Non-pigmented ciliary epithelial cell (primary cell): ENCODE measurements at regions not wholly inside any gene's neighbourhood (a gene's known extent, or its start where the extent isn't known, plus 50 kb on each side); places are given as distances from the start of the nearest gene placed in this dataset.

Experiments used
- DNase-seq: peaks from one replicate; pipeline ENCODE4 v3.0.0-alpha.2; 2010; ENCODE audit warnings: low read depth

DNA sequence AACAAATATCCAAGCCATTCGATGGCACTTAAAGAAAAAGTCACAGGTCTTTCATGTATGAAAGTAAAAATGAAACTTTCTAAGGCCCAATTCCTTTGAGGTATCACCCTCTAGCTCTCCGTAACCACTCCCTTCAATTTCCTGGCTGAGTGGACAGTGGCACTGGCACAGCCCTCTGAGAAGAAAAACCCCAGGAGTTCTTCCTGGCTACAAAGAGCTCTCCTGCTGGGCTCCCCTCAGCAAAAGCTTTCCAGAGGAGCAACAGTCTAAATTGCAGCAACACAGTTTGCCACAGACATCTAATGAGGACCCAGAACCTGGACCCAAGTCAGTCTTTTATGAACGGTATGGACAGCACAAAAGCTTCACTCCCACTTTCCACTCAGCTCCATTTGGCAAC lies 71.8 kb downstream of the FUNDC1 start:
- DNase-seq, result no peak

DNA sequence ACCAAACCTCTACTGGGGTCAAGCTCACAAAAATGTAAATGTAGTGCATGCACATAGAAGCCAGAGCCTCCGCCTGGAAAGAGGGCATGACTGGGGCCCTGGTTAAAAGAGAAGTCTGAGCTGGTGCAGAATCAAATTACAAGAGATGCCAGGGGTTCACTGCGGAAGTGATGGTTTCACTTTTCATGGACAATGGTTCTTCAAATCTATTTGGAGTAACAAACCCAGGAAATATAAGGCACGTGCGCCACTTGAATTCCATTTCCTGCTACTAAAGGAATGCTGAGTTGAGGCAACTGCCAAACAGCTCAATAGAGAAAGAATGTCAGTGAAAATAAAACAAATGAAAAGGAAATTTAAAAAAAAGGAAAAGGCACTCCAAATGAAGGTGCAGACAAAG lies 79.8 kb downstream of the FUNDC1 start:
- no peak for DNase-seq

DNA sequence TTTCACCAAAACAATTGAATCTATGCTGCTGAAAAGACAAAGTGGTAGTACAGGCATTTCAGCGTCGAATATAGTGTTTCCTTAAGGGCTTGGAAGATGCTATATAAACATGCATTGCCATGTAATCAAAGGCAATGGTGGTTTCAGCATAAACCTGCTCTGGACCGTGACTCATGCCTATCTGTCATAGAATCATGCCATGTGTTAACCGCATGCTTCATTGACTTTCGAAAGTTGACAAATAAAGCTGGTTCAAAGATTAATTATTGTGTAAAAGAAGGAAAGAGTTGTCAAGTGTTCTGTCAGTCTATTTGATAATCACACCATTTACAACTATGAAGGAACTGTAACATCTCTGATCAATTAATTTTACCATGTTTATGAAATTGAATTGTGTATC lies 83.2 kb downstream of the FUNDC1 start:
- DNase-seq, result no peak

DNA sequence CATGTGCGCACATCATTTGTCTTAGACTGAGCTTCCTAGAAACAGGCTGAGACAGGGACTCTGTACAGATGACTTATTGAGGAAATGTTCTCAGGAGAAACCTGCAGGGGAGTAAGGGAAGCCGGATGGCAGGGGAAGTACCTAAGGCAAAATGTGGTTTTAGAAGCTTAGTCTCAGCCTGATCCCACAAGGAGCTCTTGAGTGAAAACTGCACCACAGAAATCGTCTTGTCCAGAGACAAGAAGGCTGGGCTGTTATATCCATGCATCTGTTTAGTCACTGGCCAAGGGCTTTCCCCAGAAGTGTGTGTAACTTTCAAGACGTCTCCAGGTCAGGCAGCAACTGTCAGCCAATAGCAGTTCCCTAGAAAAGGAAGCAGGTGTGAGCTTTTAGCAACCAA lies 86.0 kb downstream of the FUNDC1 start:
- no peak for DNase-seq

DNA sequence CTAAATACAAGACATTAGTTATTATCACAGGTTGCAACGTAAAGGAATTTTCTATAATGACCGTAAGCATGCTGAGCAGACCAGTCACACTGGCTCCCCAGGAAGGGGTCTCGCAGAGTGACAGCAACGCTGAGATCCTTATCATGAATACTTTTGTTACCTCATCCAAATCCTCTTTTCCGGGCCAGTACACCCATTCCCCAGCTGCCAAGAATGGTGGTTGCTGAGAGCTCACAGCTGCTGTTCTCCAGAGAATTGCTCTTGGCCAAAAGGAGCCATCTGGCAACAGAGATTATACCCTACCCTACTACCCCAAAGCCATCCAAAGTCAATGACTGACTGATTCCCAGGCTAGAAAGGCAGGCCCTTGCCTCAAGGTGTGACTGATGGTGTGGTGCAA lies 91.6 kb downstream of the FUNDC1 start:
- DNase-seq, result no peak

DNA sequence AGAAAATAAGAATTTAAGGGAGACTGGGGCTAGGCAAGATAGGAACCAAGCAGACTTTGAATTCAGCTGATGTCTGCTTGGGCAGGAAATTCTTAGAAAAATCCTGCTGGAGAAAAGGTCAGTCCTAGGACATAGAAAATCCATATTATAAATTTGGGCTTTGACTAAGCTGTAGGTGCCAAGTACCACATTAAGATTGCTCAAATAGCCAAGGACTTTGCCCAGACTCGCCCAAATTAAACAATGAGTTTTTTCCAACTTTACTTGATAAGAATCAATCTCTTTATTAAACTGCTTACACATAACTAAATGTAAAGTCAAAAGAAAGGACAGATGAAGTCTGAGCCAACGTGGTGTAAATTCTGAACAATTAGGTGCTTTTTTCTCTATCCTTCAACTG lies 95.4 kb downstream of the FUNDC1 start:
- DNase-seq, result no peak

DNA sequence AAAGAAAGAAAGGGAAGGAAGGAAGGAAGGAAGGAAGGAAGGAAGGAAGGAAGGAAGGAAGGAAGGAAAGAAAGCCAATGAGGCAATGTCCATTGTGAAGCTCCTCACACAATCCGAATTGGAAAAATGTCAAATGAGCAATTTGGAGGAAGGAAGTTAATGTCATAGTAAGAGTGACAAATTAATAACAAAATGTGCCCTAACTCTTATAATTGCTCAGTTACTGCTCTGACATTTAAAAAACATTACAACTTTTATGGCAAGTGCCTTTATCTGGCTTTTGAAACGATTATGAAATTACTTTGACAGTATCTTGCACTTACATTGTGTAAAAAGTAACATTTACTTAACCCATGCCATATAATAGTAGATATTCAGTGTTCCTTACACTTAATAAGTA lies 96.5 kb upstream of the EFHC2 start:
- DNase-seq, result no peak

DNA sequence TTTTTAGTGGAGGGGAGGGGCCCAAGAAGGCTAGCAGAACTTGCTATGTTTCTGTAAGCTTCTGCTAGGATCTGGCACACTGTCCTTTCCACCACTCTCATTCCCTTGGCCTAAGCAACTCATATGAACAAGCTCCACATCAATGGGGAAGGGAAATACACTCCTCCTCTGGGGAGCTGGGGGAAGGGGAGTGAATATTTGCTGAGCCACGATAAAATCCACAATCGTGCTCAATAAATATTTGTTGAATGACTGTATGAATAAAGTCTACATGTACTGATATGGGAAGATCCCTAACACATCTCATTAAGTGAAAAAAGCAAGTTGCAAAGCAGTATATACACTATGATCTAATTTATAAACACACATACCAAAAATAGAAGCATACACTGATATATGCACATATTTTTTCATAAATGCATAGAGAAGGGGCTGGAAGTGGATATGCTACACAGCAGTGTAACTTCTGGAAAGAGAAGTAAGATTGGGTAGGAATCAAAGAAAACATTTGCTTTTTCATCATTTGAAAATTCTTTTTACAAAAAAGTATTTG lies 95.8 kb upstream of the EFHC2 start:
- DNase-seq, result no peak

DNA sequence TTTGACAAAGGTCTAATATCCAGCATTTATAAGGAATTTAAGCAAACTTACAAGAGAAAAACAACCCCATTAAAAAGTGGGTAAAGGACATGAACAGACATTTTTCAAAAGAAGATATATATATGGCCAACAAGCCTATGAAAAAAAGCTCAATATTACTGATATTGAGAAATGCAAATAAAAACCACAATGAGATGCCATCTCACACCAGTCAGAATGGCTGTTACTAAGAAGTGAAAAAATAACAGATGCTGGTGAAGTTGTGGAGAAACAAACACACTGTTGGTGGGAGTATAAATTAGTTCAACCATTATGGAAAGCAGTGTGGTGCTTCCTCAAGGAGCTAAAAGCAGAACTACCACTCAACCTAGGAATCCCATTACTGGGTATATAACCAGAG lies 91.6 kb upstream of the EFHC2 start:
- no peak for DNase-seq

DNA sequence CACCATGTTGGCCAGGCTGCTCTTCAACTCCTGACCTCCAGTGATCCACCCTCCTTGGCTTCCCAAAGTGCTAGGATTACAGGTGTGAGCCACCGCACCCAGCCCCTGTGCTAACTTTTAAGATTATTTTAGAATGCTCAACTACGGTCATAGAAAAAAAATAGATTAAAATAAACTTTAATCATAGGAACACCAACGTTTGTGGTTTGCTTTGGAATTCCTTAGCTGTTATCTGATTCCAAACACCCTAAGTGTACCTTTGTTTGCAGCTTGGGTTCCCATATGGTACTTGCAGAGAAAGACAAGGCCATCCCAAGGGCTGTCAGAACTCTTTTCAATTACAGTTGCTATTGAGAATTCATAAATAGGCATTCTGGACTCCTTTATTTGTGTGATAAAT lies 90.1 kb upstream of the EFHC2 start:
- no peak for DNase-seq

DNA sequence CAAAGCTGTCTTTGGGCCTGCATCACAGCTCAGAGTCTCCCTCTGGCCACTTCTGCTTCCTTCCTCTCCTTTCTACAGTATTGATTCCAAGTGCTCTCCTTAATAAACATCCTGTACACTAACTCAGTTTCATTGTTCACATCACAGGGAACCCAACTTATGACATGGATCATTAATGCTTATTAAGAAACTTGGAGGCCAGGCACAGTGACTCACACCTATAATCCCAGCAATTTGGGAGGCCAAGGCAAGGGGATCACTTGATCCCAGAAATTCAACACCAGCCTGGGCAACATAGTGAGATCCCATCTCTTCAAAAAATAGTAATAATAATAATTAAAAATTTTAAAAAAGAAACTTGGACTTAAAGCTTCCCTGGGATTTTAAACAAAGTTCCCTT lies 89.2 kb upstream of the EFHC2 start:
- no peak for DNase-seq

DNA sequence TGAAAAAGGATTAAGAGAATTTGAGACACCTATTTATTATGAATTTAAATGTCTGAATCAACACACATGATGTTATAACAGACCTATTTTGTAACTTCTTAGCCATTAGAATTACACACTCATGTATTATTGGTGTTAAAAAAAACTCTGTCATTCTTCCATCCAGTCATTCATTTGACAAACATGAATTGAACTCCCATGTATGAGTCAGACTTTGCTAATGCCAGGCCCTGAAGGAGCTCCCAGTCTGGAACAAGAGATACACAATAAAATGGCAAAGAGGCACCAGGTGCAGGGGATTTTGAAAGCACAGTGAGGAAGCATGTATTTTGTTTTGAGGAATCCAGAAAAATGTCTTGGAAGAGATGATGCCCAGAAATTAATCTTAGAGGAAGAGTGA lies 87.7 kb upstream of the EFHC2 start:
- no peak for DNase-seq

DNA sequence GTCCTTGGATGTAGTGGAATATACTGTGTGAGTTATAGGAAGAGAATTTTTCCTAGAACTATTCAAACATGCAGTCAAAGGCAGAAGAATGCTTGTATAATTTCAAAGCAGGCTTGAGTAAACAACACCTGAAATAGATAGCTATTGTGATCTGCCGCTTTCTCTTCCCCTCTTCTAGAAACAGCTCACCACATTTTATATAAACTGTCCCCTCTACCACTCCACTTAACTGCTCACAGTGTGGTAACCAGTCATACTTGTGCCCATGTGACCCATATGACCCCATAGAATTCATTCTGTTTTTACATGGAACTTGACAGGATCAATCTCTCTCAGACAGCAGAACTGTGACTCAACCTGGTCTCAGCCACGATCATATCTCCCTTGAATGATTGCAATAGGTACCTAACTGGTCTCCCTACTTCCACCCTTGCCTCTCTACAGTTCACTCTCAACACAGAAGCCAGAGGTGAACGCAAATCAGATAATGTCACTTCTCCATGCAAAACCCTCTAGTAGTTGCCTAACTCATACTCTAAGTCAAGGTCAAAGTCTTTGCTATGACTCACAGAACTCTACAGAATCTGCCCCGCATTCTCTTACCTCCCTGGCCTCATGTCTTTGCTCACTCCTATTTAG lies 85.6 kb upstream of the EFHC2 start:
- DNase-seq, result no peak

DNA sequence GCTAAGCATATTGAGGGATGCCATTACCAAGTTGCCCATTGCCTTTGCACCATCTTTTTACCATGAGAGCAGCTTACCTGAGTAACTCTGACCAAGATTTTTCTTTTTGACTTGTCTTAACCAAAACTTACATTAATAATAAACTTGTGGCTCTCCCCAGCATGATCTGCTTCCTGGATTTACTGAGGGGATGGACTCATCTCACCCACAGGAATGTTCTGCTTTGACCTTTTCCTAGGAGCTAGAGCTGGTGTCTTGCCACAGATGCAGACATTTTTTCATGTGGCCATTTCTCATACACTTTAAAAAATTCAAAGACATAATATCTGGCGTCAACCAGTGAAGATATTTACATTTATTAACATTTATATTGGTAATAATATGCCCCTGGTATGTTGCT lies 79.2 kb upstream of the EFHC2 start:
- DNase-seq, result peak; percentile 9

DNA sequence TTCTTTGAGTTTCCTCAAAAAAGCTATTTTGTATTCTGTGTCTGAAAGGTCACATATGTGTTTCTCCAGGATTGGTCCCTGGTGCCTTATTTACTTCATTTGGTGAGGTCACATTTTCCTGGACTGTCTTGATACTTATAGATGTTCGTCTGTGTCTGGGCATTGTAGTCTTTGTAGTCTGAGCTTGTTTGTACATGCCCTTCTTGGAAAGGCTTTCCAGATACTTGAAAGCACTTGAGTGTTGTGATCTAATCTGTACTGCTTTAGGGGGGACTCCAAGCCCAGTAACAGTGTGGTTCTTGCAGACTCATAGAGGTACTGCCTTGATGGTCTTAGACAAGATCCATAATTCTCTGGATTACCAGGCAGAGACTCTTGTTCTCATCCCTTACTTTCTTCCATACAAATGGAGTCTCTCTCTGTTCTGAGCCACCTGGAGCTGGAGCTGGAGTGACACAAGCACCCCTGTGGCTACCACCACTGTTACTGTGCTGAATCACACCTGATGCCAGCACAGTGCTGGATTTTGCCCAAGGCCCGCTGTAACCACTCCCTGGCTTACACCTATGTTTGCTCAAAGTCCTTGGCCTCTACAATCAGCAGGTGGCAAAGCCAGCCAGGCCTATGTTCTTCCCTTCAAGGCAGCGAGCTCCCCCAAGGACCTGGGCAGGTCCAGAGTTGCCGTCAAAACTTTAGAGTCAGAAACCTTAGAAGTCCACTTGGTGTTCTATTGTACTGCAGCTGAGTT lies 72.3 kb upstream of the EFHC2 start:
- DNase-seq, result no peak

DNA sequence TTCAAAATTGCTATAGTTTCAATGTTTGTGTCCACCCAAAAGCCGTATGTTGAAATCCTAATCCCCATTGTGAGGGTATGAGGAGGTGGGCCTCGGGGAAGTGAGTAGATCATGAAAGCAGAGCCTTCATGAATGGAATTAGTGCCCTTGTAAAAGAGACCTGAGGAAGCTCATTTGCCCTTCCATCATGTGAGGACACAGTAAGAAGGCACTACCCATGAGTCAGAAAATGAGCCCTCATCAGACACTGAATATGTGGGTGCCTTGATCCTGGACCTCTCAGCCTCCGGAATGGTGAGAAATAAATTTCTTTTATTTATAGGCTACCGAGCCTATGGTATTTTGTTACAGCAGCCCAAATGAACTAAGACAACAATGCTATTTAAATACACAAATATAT lies 57.7 kb upstream of the EFHC2 start:
- no peak for DNase-seq

DNA sequence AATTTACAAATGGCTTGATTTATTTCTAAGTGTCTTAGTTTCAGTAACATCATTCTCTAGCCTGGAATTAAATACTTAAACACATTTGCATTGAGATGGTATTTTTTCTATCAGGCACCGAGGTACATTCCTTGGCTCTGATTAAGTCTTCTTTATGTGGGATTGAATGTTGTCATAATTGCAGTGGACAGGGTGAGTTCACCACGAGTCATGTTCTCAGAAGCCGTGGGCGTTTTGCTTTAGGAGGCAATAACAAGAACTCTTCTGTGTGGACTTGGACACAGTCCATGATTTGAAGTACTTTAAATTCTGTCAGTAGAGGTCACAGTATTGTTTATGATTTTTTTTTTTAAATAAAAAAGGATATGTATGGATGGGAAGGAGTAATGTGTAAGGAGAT lies 57.1 kb upstream of the EFHC2 start:
- DNase-seq, result peak; percentile 89

DNA sequence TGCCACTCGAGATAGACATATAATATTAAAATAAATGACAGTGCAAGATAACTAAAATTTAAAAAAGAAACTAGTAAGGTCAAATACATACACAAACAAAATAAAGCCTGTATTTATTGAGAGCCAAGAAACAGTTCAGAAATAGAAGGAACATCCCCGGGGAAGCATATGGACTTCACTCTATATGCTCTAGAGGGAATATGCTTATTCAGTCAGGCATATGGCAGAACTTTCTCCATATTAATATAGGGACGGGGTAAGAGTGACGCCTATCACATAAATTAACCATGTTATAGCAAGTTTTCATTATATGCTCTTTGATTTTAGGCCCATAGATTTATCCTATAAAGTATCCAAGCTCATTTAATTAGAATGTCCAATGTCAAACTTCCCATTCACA lies 56.7 kb upstream of the EFHC2 start:
- no peak for DNase-seq
